GM19023 (cell line): ENCODE measurements at regions not wholly inside any gene's neighbourhood (a gene's known extent, or its start where the extent isn't known, plus 50 kb on each side); places are given as distances from the start of the nearest gene placed in this dataset.

Experiments used
- ATAC-seq: cut with Tn5 transposase; IDR thresholded peaks from one replicate; pipeline ENCODE4 v1.9.1; 2021; ENCODE audit warnings: mild to moderate bottlenecking, moderate library complexity; ENCODE audit not compliant: unreplicated experiment

GRCh38 chr4:128341634-128342033, 54.0 kb upstream of the PGRMC2 start:
- no peak for ATAC-seq

DNA sequence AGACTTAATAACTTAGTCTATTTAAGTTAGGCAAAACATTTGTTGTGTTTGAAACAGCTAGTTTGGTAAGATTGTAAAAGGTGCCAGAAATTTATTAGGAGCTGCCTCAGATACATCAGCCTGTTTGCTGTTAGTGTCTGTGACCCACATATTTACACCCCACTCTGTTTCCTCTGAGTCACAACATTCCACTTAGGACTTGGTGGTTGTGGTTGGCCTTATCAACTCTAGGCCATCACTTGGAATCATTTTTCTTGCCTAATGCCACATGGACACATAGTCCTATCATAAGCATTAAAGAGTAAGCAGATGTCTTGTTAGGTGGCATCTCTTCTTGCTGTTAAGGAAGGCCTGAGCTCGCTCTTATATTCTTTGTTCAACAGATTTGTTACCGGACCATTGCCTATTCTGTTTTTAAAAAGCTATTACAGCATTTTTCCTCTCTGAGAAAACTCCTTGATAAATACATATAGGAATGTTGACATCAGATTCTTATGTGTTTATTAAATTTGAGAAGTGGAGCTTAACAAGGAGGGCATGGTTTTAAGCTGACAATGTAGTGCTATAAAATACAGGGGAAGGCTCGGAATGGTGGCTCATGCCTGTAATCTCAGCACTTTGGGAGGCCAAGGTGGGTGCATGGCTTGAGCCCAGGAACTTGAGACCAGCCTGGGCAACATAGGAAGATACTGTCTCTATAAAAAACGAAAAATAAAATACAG, 51.2 kb upstream of the PGRMC2 start:
- ATAC-seq: no peak

DNA sequence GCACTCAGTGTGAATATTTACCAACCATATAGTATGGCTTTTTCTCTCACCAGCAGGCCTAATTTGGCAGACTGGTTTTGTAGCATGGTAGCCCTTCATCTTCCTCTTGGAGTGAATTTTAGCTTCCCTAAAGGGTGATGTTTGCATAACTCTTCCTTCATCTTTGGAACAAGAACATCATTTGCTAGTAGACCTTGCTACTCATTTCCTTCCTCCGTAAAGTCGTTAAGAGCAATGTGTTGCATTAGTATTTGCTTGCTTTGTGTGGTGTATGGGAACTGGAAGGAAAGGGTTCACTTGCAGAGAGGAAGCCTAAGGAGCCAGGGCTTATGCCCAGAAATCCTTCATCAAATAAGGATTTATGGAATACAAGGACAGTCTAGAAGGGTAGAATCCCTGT, 50.2 kb upstream of the PGRMC2 start:
- ATAC-seq: no peak
